Amniotic epithelial cell (primary cell): ENCODE measurements at regions not wholly inside any gene's neighbourhood (a gene's known extent, or its start where the extent isn't known, plus 50 kb on each side); places are given as distances from the start of the nearest gene placed in this dataset.
"Not testable (repeated sequence)": the region's sequence is repeated elsewhere in the genome, so short reads cannot be mapped to it uniquely, and the experiment has no call there.

Source experiments
- DNase-seq: peaks from one replicate; pipeline ENCODE4 v3.0.0-alpha.2; 2010; ENCODE audit warnings: low read depth

DNA sequence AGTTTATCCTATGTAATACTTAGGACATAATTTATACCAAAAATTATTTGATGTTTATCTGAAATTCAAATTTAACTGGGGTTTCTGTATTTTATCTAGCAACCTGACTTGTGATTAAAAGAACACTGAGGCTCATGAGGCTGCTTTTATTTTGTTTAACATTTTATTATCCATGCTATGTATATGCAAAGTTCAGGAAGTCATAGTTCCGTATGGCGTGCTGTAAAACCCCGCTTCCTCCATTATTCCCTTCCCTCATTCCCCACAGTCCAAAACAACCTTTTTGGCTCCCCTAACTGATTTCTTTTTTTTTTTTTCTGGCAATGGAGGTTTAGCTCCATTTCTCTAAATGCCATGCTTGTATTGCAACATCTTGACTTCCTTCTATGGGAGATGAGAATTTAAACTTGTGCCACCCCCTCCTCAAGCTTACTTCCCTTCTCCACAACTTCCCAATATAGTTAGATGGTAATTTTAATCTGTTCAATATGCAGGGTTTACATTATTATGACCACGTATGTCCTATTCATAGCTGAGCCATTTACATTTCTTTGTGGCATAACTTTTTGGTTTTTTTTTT lies 138.0 kb upstream of the DNAH14 start:
- no peak for DNase-seq

DNA sequence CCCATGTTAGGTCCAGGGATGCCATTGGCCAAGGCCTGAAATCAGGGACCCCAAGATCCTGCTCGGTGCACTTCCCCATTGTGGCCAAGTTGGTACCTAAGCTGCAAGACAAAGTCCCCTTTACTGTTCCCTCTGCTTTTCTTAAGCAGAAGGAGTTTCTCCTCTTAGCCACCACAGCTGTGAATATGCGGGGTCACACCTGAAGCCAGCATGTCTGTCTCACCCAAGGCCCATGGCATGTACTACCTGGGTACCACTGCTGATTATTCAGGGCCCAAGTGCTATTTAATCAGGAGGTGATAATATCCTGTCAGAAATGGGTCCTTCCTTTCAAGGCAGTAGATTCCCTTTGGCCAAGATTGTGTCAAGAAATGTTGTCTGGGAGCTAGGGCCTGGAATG lies 133.9 kb upstream of the DNAH14 start:
- DNase-seq = no peak

DNA sequence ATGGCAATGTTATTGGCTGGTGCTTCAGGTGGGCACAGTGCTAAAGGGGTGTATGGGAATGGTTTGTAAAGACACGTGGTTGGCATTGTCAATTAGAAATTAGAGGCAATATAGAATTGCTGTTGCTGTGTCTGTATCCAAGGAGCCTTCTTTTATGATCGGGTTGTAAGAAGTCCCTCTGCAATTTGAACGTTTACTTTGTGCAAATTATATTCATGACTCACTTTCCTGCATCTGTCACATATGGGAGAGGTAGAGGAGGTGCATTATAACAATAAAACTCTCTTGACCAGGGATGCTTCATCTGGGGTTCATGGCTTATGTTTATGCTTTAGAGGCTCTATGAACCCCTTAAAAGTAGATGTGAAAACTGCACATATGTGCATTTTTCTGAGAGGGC lies 130.4 kb upstream of the DNAH14 start:
- DNase-seq = no peak

DNA sequence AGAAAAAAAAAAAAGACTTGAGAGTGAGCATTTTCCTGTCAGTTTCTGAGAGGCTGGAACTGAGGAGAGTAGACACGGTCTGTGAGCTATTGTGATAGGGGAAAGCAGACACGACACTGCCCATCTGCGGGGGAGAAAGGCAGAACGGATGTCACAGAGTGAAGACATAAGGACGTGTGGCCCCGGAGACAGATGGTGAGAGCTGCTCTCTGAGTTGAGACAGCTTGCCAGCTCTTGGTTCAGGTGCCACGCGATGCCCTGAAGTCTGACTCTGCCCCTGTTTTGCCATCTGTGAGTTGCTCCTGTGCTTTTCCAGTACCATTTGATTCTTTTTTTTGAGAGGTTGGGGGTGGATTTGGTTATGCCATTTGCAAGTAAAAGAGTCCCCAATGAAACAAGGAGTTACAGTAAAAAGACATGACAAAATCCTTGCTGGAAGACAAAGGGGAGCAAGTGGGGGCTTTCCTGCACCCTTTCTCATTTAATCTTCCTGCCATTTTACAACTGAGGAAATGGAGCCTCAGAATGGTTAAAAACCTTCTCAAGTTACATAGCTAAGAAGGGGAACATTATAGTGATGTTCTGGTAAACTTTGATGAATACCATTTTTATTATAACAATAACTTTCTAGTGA lies 128.9 kb upstream of the DNAH14 start:
- DNase-seq = no peak

DNA sequence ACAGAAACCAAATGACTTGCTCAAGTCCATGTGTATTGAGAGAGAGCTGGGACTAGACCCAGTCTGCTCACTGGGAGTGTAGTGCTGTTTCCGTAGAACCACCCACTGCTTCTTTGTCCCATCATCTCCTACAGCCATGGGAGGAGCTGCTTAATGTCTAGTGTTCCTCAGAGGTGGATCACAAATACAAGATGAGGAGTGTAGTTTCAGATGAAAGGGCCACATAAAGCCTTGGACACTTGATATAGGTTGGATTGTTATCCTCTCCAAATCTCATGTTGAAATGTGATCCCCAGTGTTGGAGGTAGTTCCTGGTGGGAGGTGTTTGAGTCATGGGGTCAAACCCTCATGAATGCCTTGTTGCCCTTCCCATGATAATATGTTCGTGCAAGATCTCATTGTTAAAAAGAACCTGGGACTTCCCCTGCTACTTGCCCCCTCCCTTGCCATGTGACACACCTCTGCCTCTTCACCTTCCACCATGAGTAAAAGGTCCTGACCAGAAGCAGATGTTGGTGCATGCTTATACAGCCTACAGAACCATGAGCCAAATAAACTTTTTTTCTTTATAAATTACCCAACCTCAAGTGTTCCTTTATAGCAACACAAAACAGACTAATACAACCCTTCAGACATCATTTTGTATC lies 127.5 kb upstream of the DNAH14 start:
- DNase-seq = no peak

DNA sequence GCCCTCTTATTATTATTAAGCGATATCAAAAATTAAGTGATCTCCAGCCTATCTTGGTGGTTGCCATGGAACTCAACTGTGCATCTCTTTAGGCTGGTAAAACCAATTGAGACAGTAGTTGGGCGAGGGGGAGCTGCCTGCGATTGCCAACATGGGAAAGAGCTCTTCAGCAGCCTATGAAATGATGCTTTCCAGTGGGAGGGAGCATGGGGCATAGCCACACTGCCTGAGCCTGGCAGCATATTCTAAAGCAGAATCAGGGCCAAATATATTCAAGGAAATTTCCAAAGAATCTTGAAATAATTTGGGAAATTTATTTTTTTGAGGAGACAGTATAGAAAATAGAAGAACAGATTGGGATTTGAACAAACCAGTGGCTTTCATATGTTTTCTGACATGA lies 126.9 kb upstream of the DNAH14 start:
- DNase-seq = no peak

DNA sequence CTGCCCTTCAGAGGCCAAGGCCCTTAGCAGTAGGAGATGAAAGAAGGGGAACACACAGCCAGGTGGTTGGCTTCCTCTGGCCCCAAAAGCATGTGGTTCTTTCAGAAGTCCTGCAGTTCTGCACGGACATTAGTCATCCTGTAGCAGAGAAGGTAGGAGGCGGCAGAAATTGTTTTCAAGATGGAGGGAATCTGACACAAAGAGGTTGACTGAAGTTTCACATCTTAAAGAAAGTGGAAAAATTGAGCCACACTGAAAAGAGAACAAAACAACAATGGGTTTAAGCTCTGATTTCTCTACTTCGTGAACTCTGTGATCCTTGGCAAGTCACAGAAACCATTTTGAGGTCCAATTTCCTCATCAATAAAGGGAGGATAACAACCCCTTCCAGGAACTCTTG lies 125.3 kb upstream of the DNAH14 start:
- no peak for DNase-seq

DNA sequence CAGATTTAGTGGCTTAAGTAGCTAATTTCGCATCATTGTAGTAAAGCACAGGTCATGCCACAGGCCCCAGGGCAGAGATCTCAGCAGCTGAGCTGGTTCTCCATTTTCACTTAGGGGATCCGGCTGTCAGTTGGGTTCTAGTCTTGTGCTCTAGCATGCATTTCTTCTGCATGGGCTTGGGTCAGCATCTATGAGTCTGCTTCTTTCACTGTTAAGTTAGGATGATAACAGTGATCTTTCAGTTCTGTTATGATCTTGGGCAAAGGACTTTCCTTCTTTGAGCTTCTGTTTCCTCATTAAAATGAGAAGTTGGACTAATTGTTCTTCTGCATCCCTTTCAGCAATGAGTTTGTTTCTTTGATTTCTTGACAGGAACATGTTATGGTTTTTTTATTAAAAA lies 123.6 kb upstream of the DNAH14 start:
- no peak for DNase-seq

DNA sequence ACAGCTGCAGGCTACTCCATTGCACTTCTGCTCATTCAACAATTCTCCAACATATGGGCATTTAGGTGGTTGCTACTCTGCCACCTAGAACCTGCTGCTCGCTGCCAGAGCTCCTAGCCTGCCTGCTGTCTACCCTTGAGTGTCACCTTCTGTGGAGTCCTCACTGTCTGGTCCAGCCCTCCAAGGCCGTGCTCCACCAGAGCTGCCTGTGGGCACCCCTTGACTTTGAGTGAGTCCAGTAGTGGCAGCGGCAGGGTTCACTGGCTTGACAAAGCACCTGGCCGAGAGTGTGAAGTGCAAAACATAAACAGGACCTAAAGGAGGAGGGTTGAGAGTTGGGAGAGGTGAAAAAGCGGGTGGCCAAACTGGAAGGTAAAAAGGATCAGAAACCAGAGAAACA lies 120.3 kb upstream of the DNAH14 start:
- no peak for DNase-seq

DNA sequence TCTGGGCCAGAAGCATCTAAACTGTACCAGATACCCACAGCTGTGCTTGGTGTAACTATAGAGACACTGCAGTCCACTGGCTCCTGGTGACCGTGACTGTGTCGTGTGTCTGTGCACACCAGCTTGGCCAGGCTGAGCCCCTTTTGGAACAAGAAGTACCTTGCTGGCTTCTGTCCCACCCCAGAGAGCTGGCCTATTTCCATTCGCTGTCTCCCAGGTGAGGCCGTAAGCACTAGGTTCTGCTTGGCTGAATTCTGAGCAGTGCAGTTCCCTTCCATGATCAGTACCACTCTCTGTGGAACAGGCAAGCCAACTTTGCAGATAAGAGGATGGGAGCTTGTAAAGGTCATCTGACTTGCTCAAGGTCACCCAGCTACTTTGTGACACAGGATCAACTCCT lies 119.9 kb upstream of the DNAH14 start:
- no peak for DNase-seq

DNA sequence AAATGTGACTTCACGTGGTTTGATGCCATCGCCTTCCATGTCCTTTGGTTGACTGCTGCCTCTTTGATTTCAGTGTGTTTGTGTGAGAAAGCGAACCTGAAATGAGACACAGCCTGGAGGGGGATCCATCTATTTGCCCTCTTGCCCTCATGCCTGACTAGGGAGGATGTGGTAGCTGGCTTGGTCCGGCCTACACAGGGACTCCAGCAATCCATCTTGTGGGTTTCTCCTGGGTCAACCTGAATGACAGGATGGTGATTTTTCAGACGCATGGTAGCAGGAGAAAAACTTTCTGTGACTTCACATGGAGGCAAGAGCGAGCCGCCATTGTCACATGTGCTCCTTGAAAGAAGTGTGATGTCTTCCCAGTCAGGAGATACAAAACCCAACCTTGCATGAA lies 117.9 kb upstream of the DNAH14 start:
- no peak for DNase-seq

DNA sequence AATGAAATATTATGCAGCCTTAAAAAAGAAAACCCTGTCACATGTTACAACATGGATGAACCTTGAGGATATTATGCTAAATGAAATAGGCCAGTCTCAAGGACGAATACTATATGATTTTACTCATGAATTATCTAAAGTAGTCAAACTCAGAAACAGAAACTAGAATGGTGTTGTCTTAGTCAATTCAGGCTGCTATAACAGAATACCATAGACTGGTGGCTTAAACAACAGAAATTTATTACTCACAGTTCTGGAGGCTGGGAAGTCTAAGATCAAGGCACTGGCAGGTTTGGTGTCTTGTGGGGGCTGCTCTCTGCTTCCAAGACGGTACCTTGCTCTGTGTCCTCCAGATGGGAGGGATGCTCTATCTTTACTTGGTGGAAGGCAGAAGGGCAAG lies 113.8 kb upstream of the DNAH14 start:
- DNase-seq = no peak

DNA sequence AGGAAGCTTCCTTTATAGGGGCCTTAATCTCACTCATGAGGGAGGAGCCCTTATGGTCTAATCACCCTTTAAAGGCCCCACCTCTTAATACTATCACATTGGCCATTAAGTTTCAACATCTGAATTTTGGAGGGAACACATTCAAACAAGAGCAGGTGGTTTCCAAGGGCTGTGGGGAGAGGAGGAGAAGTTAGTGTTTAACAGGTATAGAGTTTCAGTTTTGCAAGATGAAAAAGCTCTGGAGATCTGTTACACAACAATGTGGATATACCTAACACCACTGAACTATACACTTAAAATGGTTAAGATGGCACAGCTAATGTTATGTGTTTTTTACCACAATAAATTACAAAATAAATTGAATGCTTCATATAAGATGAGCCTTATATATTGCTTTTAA lies 113.4 kb upstream of the DNAH14 start:
- no peak for DNase-seq

DNA sequence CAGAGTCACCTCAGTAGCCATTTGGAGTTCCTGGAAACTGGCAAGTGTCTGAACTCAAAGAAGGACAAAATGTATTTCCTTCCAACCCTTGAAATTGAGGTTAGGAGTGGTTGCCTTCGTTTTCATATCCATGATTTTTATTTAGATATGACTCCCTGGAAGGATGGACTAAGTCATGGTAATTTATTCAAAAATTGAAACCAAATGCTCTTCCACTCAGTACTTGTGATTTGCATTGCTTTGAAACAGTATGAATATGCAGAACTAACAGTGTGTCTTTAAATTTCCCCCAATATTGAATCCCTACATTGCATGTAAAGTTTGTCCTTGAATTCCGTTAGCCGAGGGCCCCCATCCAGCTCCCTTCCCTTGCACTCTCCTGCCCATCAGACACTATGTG lies 112.1 kb upstream of the DNAH14 start:
- DNase-seq = no peak

DNA sequence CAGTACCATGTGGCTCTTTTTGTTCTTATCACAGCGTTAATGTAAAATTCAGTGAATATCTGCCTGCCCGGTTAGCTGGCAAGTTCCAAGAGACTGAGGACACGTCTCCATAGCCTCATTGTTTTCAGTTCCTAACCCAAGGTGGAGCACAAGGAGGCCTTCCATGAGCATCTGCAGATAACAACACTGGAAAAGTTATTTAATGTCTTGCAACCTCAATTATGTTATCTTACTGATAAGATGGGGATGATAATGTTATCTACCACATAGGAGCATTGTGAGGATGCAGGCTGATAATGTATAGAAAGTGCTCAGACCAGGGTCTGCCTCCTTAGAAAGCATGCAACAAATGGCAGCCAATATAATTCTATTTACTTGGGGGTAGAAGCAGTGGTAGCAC lies 109.6 kb upstream of the DNAH14 start:
- no peak for DNase-seq

DNA sequence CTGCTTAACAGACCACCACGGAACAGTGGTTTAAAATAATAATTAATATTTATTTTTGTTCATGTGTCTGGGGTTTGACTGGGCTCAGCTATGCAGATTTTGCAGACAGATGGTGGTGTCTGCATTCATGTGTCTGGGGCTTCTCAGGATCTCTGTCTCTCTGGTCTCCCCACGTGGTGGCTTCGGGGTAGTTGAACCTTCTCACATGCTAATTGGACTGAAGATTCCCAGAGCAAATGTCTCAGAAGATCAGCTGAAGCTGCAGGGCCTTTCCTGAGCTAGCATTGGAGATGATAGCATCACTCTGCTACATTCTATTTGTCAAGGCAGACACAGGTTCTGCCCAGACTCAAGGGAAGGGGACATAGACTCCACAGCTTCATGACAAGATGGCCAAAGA lies 109.1 kb upstream of the DNAH14 start:
- DNase-seq = no peak

DNA sequence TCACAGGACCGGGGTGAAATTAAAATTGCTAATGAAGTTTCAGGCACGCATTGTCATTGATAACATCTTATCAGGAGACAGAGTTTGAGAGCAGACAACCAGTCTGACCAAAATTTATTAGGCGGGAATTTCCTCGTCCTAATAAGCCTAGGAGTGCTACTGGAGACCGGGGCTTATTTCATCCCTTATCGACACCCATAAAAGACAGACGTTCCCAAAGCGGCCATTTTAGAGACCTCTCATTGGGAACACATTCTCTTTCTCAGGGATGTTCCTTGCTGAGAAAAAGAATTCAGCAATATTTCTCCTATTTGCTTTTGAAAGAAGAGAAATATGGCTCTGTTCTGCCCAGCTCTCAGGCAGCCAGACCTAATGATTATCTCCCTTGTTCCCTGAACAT lies 107.7 kb upstream of the DNAH14 start:
- DNase-seq = not testable (repeated sequence)

DNA sequence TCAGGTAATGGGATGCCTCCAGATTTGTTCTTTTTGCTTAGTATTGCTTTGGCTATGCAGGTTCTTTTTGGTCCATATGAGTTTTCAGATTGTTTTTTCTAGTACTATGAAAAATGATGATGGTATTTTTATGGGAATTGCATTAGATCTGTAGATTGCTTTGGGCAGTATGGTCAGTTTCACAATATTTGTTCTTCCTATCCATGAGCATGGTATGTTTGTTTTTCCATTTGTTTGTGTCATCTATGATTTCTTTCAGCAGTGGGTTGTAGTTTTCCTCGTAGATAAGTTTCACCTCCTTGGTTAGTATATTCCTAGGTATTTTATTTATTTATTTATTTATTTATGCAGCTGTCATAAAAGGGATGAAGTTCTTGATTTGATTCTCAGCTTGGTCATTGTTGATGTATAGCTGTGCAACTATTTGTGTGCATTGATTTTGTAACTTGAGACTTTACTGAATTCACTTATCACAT lies 103.9 kb upstream of the DNAH14 start:
- DNase-seq = no peak

DNA sequence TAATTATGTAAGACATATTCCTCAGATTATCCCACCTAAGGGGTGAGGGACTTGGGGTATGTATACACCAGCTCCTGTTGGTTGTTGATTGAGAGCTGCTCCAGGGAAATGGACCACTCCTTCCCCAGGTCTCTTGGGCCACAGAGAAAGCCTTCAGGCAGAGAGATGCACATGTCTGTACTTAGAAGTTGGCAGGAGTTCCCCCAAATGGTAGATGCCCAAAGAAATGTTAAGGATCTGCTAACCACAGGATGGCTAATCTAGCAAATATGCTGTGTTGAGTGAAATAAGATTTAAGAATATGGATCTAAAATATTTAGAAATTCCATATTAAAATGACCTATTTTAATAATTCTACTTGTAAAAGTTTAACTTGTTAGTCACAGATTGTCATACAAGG lies 100.8 kb upstream of the DNAH14 start:
- no peak for DNase-seq

DNA sequence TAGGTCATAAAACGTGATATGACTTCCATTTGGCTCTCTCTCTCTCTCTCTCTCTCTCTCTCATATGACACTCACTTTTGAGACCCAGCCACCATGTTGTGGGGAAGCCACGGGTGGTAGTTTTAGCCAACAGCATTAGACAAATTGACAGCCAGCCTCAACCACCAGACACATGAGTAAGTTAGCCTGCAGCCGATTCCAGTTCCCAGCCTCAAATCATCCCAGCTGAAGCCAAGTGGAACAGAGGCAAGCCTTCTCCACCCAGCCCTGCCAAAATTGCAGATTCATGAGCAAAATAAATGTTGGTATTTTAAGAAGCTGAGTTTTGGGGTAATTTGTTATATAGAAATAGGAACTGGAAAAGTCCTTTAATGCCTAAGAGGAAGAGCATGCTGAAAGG lies 98.0 kb upstream of the DNAH14 start:
- DNase-seq = no peak

DNA sequence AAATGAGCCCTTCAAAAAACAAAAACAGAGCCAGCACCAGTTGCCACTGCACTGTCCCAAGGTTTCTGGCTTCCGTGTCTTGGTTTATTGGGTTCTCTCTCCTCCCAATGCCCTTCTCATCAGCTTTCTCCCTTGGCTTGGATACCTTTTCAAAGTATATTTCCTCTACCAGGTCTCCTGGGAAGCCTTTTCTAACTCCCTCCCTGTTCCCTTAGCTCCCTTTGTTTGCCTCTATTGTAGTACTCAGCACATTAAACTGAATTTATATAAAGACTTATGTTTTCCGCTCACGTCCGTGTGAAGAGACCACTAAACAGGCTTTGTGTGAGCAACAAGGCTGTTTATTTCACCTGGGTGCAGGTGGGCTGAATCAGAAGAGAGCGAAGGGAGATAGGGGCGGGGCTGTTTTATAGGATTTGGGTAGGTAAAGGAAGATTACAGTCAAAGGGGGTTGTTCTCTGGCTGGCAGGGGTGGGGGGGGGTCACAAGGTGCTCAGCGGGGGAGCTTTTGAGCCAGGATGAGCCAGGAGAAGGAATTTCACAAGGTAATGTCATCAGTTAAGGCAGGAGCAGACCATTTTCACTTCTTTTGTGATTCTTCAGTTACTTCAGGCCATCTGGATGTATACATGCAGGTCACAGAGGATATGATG lies 89.7 kb upstream of the DNAH14 start:
- DNase-seq = not testable (repeated sequence)

DNA sequence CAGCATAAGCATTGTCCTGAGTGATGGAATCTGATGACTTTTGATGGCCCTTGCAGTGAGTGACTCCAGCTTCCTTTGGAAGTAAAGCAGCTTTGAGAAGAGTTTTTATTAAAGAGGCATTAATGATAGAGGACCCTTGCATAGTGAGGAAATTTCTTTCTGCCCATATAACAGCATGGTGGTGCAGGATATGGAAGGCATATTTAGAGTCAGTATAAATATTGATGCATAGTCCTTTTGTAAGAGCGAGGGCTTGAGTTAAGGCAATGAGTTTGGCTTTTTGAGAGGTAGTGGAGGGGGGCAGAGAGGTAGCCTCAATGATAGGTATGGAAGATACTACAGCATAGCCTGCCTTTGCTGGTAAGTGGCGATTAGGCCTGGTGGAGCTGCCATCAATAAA lies 87.7 kb upstream of the DNAH14 start:
- DNase-seq = not testable (repeated sequence)
